Left kidney (tissue), 1 donor: ENCODE measurements at regions not wholly inside any gene's neighbourhood (a gene's known extent, or its start where the extent isn't known, plus 50 kb on each side); places are given as distances from the start of the nearest gene placed in this dataset.
"Not testable (repeated sequence)": the region's sequence is repeated elsewhere in the genome, so short reads cannot be mapped to it uniquely, and the experiment has no call there.

Source experiments
- DNase-seq: peaks from one replicate; pipeline ENCODE4 v3.0.0-alpha.2; 2013

DNA sequence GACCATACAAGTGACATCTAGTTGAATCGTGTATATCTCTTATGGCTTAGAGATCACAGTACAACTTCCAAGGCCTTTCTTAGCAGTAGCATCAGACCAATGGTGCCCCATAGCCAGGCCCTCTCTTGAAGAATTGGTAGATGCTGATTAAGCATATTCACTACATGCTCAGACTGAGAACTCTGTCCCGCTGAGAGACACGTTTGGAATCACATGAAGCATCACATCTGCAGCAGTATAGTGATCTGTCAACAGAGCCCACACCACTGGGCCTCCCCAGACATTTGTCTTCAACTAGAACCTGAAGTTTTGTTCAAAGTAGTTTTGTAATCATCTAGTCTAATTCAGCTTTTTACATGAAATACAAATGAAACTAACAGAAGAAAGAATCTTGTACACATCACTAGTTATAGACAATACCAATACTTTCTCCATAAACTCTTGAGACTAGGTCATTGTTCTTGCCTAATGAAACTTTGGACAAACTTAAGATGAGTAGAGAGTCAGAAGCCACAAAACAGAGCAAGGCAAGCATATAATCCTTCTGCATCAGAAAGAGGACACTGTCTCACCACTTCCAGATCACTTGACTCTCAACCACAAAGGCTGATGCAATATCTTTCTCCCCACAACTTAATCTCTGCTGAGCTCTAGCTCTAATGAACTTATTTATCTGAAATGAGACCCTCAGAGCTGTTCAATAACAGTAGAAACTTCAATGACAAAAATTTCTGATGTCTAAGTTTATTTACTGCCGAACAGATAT lies 182.7 kb downstream of the TBX18 start:
- no peak for DNase-seq

DNA sequence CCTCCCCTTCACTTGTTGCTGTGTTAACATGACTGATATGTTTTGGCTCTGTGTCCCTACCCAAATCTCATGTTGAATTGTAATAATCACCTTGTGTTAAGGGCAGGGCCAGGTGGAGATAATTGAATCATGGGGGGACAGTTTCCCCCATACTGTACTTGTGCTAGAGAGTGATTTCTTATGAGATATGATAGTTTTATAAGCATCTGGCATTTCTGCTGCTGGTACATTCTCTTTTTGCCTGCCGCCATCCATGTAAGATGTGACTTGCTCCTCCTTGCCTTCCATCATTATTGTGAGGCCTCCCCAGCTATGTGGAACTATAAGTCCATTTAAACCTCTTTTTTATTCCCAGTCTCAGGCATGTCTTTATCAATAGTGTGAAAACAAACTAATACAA lies 185.0 kb downstream of the TBX18 start:
- no peak for DNase-seq

DNA sequence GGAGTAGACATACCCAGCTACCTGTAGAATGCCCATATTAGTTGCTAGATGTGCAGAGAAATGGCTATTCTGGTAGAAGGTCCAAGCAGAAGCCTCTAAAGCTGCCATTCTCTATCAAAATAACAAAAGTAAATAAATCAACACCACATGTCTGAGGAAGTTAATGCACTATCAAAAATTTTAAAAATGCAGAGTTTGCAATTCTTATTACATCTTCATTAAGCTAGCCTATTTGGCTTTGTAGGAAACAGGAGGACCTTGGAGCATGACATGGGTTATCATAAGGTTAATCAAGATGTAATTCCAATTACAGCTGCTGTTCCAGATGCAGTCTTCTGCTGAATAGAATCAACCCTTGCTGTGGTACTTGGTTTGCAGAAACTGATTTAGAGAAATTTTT lies 188.4 kb downstream of the TBX18 start:
- no peak for DNase-seq

DNA sequence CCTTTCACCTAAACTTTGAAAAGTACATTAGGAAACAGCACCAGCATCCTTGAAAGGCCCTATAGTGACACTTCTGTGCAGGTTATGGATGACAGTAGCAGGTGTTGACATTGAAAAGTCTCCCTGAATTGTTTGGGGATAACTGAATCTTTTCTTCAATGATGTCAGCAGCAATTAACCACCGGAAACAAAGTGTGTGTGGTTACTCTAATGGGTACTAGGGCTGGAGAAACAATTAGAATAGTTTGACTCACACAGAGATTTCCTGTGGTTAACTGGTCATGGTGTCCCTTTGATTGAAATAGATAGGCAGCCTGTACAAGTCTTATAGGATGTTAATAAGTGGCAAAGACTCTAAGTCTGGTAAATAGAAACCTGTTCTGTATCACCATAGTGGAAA lies 189.1 kb downstream of the TBX18 start:
- DNase-seq = no peak

DNA sequence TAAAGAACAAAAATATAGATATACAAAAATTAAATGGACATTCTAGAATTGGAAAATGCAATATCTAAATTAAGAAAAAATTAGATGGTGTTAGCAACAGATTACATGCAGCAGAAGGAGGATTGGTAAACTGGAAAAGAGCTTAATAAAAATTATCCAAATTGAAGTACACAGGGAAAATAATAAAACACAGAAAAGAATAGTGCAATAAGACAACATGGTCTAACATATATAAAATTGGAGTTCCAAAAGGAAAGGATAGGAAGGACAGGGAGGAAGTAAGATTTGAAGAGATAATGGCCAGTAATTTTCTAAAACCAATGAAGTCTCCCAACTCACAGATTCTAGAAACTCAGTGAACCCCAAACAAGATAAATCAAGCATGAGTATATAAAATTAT lies 194.5 kb downstream of the TBX18 start:
- DNase-seq = no peak

DNA sequence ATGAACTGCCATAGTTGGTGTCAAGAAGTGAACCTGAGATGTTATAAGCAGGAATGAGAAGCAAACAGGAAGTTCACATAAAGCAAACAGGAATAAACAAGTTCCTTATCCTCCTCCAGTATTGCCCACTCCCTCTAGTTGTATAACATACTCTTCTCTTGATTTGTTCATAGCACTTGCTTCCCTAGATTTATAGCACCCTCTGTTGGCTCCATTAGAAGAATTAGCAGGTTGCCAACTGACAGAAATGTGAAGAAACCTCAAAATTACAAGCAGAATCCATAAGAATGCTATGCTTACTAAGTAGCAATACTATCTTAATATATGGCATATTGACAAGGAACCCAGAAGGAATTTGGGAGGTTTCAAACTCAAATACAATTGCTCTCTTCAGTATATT lies 195.4 kb downstream of the TBX18 start:
- DNase-seq = no peak

DNA sequence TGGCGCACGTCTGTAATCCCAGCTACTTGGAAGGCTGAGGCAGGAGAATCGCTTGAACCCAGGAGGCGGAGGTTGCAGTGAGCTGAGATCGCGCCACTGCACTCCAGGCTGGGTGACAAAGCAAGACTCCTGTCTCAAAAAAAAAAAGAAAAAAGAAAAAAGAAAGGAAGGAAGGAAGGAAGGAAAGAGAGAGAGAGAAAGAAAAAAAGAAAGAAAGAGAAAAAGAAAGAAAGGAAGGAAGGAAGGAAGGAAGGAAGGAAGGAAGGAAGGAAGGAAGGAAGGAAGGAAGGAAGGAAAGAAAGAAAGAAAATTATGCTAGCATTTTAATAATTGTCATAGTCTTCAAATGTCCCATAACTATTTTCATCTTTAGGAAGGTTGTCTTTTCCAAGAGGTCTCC lies 198.7 kb downstream of the TBX18 start:
- not testable (repeated sequence) for DNase-seq

DNA sequence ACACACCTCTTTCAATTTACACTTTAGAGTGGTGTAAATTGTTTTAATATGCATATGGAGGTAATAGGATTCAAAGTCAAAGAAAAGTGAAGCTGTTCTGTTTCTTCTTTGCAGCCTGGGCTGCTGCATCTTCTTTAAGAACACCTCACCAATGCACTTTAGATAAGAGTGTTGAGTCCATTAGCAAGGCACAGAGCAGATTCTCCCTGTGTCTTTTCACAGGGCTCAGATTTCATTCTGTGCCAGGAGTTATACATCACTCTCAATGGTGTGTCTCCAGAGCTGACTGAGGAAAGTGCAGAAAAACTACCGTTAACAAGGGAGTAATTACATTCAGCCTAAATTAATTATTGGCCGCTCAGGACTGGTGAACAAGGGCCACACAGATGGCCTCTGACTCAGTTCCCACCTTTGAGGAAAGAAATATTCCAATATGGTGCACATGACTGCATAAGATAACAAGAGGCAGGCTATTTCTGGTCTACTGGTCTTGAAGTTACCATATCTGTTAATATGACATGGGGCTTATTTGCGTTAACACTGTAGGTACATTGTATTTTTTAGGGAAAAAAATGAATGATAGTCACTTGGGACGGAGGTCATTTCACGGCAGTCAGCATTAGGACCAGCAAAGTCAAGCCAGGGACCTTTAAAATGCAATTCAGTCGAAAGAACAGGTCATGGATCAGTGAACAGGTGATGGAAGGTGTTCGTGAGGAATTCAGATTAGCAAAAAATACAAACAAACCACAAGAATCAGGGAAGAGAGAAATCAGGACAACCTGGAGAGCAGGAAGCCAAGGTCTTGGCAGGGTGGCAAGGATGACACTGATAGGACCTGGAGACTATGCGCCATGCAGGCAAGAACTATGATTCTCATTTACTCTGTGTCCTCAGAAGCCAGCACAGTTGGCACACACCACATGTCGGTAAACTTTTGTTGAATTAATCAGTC lies 203.7 kb downstream of the TBX18 start:
- peak; percentile 30 for DNase-seq

DNA sequence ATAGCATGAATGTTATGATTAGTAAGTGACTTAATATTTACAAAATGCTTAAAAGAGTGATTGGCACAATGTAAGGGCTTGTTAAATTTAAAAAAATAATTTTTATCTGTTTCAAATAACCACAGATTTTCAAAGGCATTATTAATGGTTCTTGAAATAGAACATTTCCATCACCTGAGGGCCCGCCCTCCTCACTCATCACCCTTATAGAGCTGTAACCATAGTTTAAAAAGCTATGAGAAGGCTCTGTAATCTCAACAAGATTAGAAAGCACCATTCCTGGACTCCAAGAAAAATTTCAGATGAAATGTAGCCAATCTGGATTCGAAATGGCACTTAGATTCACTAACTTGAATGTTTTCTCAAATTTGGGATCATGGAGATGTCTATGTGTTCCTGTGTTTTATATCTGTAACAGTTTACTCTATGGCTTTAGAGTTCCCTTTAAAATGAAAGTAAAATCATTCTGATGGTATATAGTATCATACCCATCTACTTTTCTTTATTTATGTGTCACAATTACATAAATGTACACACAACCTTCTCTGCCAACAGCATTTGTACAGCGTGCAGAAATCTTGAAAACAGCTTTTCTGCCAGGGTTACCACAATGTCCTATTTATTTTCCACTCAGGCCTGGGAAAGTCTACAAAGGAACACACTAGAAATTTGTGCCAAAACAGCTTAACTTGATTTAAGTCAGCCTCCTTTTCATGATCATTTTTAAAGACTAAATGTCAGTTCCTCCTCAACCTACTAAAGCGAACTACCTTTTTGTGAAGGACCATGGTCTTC lies 207.7 kb downstream of the TBX18 start:
- no peak for DNase-seq

DNA sequence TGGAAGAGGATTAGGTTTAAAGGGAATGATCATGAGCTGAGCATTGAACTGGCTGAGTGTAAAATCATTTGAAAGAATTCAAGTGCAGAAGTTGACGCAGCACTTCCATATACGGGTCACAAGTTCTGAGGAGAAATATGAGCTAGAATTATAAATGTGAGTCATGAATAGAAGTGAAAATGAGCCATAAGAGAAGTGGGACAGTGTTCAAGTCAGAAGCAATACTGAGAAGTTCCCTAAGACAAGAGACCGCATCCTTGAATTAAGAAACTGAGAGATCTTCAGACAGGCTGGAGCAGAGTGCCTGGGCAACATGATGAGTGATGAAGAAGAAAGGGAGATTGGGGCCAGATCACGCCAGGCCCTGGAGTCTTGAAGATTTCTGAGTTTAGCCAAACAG lies 209.7 kb downstream of the TBX18 start:
- DNase-seq = no peak

DNA sequence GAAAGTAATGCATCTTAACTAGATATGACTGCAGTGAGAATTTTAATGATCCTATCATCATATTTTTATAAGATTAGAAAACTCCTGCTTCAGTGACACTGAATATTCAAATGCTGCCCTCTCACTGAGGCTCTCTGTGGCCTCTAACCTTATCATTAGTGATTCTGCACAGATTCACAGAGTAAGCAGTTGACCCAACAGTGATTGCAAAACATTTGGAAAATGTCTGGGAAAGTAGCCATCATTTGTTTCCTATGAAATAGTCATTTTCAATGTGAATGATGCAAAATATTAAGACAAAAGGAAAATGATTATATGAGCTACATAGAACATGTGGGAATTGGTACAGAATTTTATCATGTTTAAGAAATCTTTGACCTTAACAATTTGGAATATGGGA lies 210.3 kb downstream of the TBX18 start:
- DNase-seq = no peak

DNA sequence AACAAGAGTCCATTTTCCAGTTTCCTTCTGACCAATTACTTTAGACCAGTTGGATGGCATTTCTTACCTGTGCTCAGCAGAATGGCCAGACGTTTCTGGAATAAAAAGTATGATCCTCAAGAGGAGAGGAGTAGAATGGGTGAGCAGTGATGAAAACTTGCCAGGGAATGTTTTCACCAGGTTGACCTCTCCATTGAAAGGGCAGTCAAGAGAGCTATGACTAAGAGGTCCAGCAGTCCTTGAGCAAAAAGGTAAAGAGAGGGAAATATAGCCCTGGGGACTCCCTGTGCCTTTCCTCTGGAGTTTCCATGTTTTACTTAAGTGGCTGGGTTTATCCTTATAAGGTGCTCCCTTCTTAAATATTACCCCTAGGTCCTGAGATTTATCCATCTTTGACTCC lies 210.9 kb downstream of the TBX18 start:
- no peak for DNase-seq

DNA sequence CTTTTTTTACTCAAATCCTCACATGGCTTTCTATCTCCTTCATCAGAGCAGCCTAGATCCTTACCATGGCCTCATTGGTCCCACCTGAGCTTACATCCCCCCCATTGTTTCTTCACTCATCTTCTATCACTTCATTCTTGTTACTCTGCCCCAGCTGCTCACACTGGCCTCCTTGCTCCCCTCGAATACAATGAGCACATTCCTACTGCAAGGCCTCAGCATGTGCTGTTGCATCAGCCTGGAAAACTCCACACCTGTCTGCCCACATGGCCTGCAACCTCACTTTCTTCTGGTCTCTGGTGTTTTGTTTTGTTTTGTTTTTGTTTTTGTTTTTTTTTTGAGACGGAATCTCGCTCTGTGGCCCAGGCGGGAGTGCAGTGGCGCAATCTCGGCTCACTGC lies 212.6 kb downstream of the TBX18 start:
- no peak for DNase-seq

DNA sequence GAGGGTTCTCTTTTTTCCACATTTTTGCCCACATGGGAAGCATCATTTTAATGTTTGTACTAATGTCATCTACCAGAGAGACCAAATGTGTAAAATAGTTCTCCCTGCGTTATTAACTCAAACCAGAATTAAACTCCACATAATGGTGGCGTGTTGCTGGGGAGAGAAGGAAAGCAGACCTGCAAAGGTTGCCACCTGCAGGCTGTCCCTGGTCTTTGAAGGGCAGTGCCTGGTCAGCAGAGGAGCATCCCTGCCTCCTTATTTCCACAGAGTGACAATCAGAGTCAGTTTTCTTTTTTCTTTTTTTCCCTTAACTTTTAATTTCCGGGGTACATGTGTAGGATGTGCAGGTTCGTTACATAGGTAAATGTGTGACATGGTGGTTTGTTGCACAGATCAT lies 214.5 kb downstream of the TBX18 start:
- DNase-seq = no peak

DNA sequence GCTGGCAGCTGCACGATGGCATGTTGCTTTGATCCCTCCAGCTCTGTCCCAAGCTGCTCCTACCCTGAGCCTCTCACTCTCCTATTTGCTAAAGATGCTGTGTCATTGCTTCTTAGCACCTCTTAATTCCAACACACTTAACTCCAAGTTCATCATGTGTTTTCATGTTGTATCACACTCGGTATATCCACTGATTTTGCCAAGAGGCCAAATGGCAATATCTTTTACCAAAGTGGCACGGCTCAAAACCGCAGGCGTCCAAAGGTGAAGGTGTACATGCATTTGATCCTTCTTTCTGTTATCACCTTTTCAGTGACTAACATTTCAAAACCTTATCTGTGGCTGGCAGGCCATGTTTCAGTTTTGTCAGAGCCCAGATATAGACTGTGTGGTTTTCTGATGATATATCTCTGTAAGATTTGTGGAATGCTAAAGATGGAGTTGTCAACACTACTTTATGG lies 217.0 kb downstream of the TBX18 start:
- DNase-seq = no peak

DNA sequence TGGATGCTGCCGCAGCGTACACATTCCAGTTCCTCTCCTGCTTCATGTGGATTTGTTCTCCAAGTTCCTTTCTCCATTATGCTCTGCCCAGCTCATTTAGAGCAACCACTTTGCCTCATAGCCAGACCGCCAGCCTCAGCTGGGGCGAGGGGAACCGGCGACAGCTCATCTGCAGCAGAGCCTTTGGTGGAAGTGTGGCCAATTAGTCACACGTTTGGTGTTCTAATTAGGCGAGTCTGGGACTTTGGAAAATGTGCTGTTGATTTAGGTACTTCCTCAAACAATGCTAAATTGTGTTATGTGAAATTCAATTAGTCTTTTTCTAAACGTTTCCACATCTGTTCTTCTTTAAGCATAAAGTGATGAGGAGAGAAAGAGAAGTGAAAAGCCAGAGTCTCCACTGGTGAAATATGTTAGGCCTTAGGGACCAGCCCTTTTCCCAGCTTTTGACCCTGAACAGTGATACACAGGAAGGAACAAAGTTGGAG lies 217.9 kb downstream of the TBX18 start:
- no peak for DNase-seq

DNA sequence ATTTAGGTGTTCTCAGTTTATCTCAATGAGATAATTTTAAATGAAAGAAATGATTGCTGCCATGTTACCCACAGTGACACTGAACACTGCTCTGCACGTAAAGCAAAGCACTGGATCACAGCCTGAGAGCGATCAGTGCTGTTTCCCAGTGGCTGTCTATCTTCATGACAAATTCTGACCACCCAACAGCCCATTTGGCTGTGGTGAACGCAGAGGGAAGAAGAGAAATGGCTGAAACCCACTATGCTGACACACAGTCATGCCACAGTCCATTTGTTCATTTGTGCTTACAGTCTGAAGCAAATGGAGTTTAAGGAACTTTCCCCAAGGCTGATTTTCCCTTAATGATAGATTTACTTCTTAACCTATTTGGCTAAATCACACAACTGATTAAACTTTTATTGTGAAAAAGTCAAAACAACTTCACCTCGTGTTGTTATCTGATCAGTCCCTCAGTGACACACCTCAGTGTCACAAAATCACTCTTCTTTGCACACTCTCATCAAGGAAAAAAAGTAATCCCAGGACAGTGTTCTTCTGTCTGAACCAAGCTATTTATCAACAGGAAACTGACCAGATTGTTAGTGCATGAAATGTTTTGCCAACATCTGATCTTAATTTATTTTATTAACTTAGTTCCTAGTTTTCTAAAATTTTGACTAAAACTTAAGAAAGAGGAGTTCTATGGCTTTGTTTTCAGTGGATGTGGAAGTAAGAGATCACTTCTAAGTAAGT lies 225.1 kb downstream of the TBX18 start:
- DNase-seq = no peak

DNA sequence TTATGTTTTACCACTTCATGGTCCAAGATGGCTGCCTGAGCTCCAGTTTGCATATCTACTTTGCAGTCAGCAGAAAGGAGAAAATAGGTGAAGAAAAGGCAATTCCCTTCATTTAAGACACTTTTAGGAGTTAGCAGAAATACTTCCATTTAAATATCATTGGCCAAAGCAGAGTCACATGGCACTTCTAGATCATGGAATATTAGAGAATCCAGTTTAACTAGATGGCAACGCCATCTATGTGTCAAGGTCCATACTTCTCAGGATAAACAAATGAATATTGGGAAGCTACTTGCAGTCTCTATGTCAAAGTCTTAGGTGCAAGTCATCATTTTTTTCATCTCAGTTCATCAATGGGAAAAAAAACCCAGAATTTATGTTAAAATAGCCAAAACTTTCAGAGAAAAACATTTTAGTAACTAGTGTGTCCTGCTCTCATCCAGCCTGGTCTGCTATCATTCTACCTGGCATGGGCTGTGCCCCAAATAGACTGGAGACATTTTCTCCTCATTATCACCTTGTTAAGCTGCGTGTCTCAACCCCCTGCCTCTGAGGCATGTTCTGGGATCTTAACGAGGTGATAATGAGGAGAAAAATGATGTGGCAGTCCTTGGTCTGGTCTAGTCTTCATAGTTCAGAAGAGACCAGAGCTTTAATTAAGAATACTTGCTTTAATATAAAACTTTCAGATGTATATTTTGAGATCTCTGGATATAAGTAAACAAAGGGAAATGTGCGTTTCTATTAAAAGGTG lies 227.3 kb downstream of the TBX18 start:
- DNase-seq = no peak

DNA sequence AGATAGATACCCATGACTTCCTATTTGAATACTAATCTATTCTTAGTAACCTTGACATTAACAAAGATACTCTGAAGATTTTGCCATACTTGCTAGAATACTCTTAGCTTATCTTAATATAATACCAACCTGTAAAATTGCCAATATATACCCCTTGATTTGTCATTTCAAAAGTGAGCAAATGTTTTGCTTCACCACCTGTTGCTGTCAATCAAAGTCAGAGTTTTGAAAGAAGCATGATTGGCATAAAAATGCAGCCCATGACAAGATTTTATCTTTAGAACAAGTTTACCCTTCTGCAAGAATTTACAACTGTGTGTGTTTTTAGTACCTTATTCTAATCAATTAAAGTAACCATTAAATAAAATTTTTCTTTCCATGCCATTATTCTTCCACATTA lies 236.2 kb downstream of the TBX18 start:
- DNase-seq = no peak

DNA sequence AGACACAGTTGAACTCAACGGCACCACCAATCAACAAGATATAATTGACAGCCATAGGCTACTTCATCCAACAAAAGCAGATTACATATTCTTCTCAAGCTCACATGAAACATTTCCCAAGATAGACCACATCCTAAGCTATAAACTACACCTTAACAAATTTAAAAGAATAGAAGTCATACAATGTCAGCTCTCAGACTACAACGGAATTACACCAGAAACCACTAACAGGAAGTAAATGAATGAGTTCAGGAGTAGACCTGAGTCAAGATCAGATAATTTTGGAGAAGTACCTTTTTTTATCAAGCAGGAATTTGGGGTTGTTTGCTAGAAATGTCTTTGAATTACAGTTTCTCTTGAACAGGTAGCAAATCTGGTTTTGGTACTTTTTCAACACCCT lies 237.8 kb downstream of the TBX18 start:
- DNase-seq = no peak

DNA sequence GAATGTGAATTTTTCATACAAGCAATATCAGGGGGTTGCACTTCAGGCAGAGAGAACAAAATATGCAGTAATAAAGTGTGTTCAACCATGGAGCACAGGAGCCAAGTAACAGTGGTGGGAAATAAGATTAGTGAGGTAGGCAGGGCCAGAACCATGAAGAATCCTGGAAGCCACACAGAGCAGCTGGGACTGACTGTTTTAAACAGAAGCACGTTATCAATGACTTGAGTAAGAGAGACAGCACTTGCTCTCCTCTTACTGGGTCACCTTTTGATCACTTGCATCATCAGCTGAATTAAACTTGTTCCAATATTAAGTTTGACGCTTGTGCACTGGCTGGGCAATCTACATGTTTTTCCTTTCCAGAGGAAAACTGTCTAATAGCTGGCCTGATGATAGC lies 238.5 kb downstream of the TBX18 start:
- no peak for DNase-seq
